Endothelial cell of umbilical vein (primary cell): ENCODE measurements at regions not wholly inside any gene's neighbourhood (a gene's known extent, or its start where the extent isn't known, plus 50 kb on each side); places are given as distances from the start of the nearest gene placed in this dataset.

Source experiments
- BruUV-seq: library from RNA; stranded (reverse); fragments of 400-500 nt; replicated peaks from 2 replicates; lab custom pipeline; 2021; lab: Mats Ljungman, UMichigan
- CTCF ChIA-PET: fragments of 300-600, 350-600 bp; sonication (Branson Sonifier 250); formaldehyde crosslinking; loops from one replicate; lab custom pipeline; 2021; ENCODE audit warnings: antibody characterized with exemption, inconsistent platforms; lab: Charles Lee
- POLR2A ChIA-PET: fragments of 300-600, 350-600 bp; sonication (Branson Sonifier 250); formaldehyde crosslinking; loops from one replicate; lab custom pipeline; 2021; ENCODE audit warnings: antibody characterized with exemption, inconsistent platforms; lab: Charles Lee
- DNase-seq: peaks from one replicate; pipeline ENCODE4 v3.0.0-alpha.2; 2011; ENCODE audit warnings: low read depth, low spot score
- FAIRE-seq: peaks from 2 replicates; lab custom pipeline; 2011; peaks lifted over from hg19 to GRCh38; lab: Jason Lieb, UNC
- H2AFZ ChIP-seq: 2 replicates; pipeline ENCODE4 v1.6.0; 2012; ENCODE audit warnings: low read depth, low read length, control low read depth, inconsistent platforms
- H3K27ac ChIP-seq: 2 replicates; pipeline ENCODE4 v1.5.1; 2011; ENCODE audit warnings: low read depth, mild to moderate bottlenecking, control low read depth, low read length, moderate library complexity; ENCODE audit not compliant: insufficient read depth
- H3K27me3 ChIP-seq, 2 experiments: 2 replicates each; pipeline versions ENCODE4 v1.6.0 to v1.6.1; 2011; ENCODE audit warnings: low read length in 2 of 2, mixed read lengths in 1 of 2; ENCODE audit not compliant: control insufficient read depth in 2 of 2, insufficient read depth in 2 of 2
- H3K36me3 ChIP-seq, 2 experiments: 2 replicates in 1 of 2; 3 replicates in 1 of 2; pipeline ENCODE4 v1.5.1; 2011; ENCODE audit warnings: low read length in 2 of 2, mild to moderate bottlenecking in 1 of 2, moderate library complexity in 1 of 2; ENCODE audit not compliant: control insufficient read depth in 2 of 2, insufficient read depth in 2 of 2; ENCODE audit errors: extremely low read depth in 1 of 2
- H3K4me1 ChIP-seq: 3 replicates; pipeline ENCODE4 v1.5.1; 2011; ENCODE audit warnings: mild to moderate bottlenecking, low read length; ENCODE audit not compliant: control insufficient read depth, insufficient read depth; ENCODE audit errors: extremely low read depth
- H3K4me2 ChIP-seq: 2 replicates; pipeline ENCODE4 v1.6.1; 2011; ENCODE audit warnings: low read length, control low read depth, mixed read lengths; ENCODE audit not compliant: insufficient read depth
- H3K4me3 ChIP-seq, 3 experiments: fragments of 200-600 bp in 1 of 3; sonication (generic), shearing (Covaris generic) in 1 of 3; replicated peaks in 1 of 3; 2 replicates each; pipeline ENCODE4 v1.5.1; 2011 to 2016; ENCODE audit warnings: control low read depth in 3 of 3, low read length in 3 of 3, mild to moderate bottlenecking in 2 of 3, inconsistent platforms in 1 of 3, low read depth in 1 of 3, moderate library complexity in 1 of 3; ENCODE audit not compliant: insufficient read depth in 1 of 3
- H3K79me2 ChIP-seq: 2 replicates; pipeline ENCODE4 v1.6.0; 2012; ENCODE audit warnings: low read length, inconsistent platforms; ENCODE audit not compliant: control insufficient read depth, insufficient read depth
- H3K9ac ChIP-seq: replicated peaks from 2 replicates; pipeline ENCODE3; 2011; ENCODE audit warnings: low read length, control low read depth; ENCODE audit not compliant: insufficient read depth; ENCODE audit errors: extremely low read depth
- H3K9me1 ChIP-seq: replicated peaks from 3 replicates; pipeline ENCODE4 v1.6.0; 2011; ENCODE audit warnings: mild to moderate bottlenecking, low read length; ENCODE audit not compliant: control insufficient read depth, insufficient read depth; ENCODE audit errors: extremely low read depth
- H3K9me3 ChIP-seq: replicated peaks from 2 replicates; pipeline ENCODE4 v1.5.1; 2012; ENCODE audit warnings: low read length, inconsistent platforms; ENCODE audit not compliant: control insufficient read depth, insufficient read depth
- H4K20me1 ChIP-seq: replicated peaks from 2 replicates; pipeline ENCODE3; 2011; ENCODE audit warnings: mild to moderate bottlenecking, low read length; ENCODE audit not compliant: control insufficient read depth, insufficient read depth; ENCODE audit errors: extremely low read depth
- CTCF ChIP-seq, 2 donors: IDR thresholded peaks; 1 replicate in 1 of 2; 2 replicates in 1 of 2; pipeline ENCODE4 v1.5.1; 2011; ENCODE audit warnings: low read length in 2 of 2, mild to moderate bottlenecking in 2 of 2, moderate library complexity in 2 of 2, control low read depth in 1 of 2, inconsistent platforms in 1 of 2, low read depth in 1 of 2; ENCODE audit not compliant: insufficient read depth in 1 of 2; ENCODE audit errors: extremely low read depth in 1 of 2
- EZH2 ChIP-seq: IDR thresholded peaks from 2 replicates; pipeline ENCODE4 v1.6.1; 2012; ENCODE audit warnings: borderline replicate concordance, low read depth, mild to moderate bottlenecking, moderate library complexity, low read length, inconsistent platforms; ENCODE audit not compliant: severe bottlenecking
- FOS ChIP-seq: IDR thresholded peaks from 2 replicates; pipeline ENCODE4 v1.6.1; 2011; ENCODE audit warnings: mild to moderate bottlenecking, low read length, moderate library complexity, borderline replicate concordance; ENCODE audit not compliant: insufficient read depth
- GATA2 ChIP-seq: IDR thresholded peaks from 2 replicates; pipeline ENCODE4 v1.7.0; 2011; ENCODE audit warnings: low read depth, mild to moderate bottlenecking, moderate library complexity, mixed read lengths, low read length; ENCODE audit not compliant: insufficient read length, insufficient read depth
- JUN ChIP-seq: IDR thresholded peaks from 2 replicates; pipeline ENCODE4 v1.6.1; 2011; ENCODE audit warnings: borderline replicate concordance, low read depth; ENCODE audit not compliant: insufficient read length, insufficient read depth
- MAX ChIP-seq: IDR thresholded peaks from 2 replicates; pipeline ENCODE4 v1.6.1; 2011; ENCODE audit not compliant: insufficient read depth, insufficient read length
- MYC ChIP-seq: IDR thresholded peaks from one replicate; pipeline ENCODE4 v1.6.1; 2011; ENCODE audit warnings: mild to moderate bottlenecking, low read depth, low read length
- POLR2A ChIP-seq: IDR thresholded peaks from 2 replicates; pipeline ENCODE4 v1.6.1; 2012; ENCODE audit warnings: low read depth, mild to moderate bottlenecking, control low read depth, low read length
- POLR2AphosphoS5 ChIP-seq: IDR thresholded peaks from 2 replicates; pipeline ENCODE4 v1.6.1; 2012; ENCODE audit warnings: low read depth, mild to moderate bottlenecking, control low read depth, low read length, moderate library complexity; ENCODE audit not compliant: insufficient read depth
- dilution Hi-C: fragments of 300-500 bp; cut with MboI; formaldehyde crosslinking; loops from one replicate; pipeline ENCODE4 v1.15.0; 2019; ENCODE audit warnings: low sequenced_read_pairs; ENCODE audit not compliant: extremely low pct_ligation_motif_present
- intact Hi-C: fragments of 100-400 bp; cut with micrococcal nuclease; formaldehyde crosslinking; loops from one replicate; pipeline ENCODE4 v1.10.0; 2022

DNA sequence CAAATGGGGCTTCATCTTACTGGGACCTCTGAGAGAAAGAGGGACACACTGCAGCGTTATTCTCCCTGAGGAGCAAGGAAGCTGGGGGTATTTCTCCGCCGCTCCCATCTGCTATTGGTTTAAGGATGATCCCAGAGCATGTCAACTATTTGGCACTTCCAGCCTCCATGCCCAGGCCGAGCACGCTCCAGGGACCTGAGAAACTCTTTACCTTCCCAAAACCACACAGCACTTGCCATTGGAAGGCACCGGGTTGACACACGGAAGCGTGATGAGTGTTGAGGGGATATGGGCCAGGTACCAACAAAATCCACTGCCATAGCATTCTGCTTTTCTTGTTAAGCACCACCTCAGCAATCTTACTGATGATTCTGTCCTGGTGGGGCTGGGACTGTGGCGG, 92.4 kb upstream of the SLC24A3 start:
- Histone ChIP-seq H3K4me1 (no peaks in the 10 kb centered on the region), H3K79me2 (no peaks in the 10 kb centered on the region), H3K9me1 (no peaks in the 10 kb centered on the region), H3K27ac (no peak overlapping the region), H3K4me2 (no peak overlapping the region), H3K36me3 (no peaks in the 10 kb centered on the region), H2AFZ (no peak overlapping the region), H3K9ac (no peak overlapping the region), H3K4me3 (no peak overlapping the region), H4K20me1 (no peaks in the 10 kb centered on the region), H3K27me3 (no peaks in the 10 kb centered on the region), H3K9me3 (peaks cover 3% of the 10 kb centered on the region)
- TF ChIP-seq GATA2 (no peak), EZH2 (no peak), MYC (no peak), MAX (no peak), CTCF (IDR thresholded peaks at IDR 0.05; ENCODE audit: extremely low read depth in 1 of 2, insufficient read depth in 1 of 2, low read depth in 1 of 2, low read length in 2 of 2) (no peak), FOS (no peak), POLR2AphosphoS5 (no peak), JUN (no peak), POLR2A (no peak)
- ChIA-PET POLR2A (no interaction called here), CTCF (no interaction called here)
- intact Hi-C loops (no loop called here), dilution Hi-C loops (no loop called here)
- no peak for DNase-seq
- no TSS peak for BruUV-seq
- FAIRE-seq = no peak
